K562 (cell line): ENCODE measurements at regions not wholly inside any gene's neighbourhood (a gene's known extent, or its start where the extent isn't known, plus 50 kb on each side); places are given as distances from the start of the nearest gene placed in this dataset.
A peak's percentile ranks its signal among the peaks of the same experiment; 100 is the strongest.

Source experiments
- ATAC-seq: fragments of 200-7000 bp; cut with Tn5 transposase; 3 replicates; pipeline ENCODE4 v1.9.1; 2020; ENCODE audit warnings: moderate library complexity
- BruUV-seq: library from RNA; stranded (reverse); fragments of 400-500 nt; replicated peaks from 2 replicates; lab custom pipeline; 2021; lab: Mats Ljungman, UMichigan
- CTCF ChIA-PET: fragments of 300-600 bp; formaldehyde crosslinking; extraction: SDS; loops from one replicate; lab custom pipeline; 2021; ENCODE audit warnings: low intra/inter-chr PET ratio; lab: Yijun Ruan, JAX
- POLR2A ChIA-PET: fragments of 300-600, 350-650 bp; sonication (Branson Sonifier 250); formaldehyde crosslinking; extraction: SDS; loops from one replicate; lab custom pipeline; 2021; ENCODE audit warnings: antibody characterized with exemption, inconsistent platforms; lab: Yijun Ruan, JAX
- DNase-seq, 4 experiments: peaks; one replicate each; pipeline versions ENCODE4 v3.0.0 to v3.0.0-alpha.2; 2011 to 2018; ENCODE audit warnings: low spot score in 3 of 4, mixed read lengths in 3 of 4; ENCODE audit errors: extremely low read depth in 1 of 4
- FAIRE-seq: peaks from 2 replicates; lab custom pipeline; 2011; peaks lifted over from hg19 to GRCh38; lab: Jason Lieb, UNC
- H2AFZ ChIP-seq: 2 replicates; pipeline ENCODE4 v1.6.0; 2011; ENCODE audit warnings: low read depth, low read length, control low read depth, inconsistent platforms
- H3K27ac ChIP-seq: fragments of 200-600 bp; 3 replicates; pipeline ENCODE4 v1.8.0; 2011; ENCODE audit warnings: low read depth, mild to moderate bottlenecking, control low read depth, inconsistent platforms, low read length, moderate library complexity, mixed read lengths; ENCODE audit errors: extremely low read depth
- H3K27me3 ChIP-seq, 2 experiments: fragments of 300-600 bp in 1 of 2; 2 replicates in 1 of 2; 3 replicates in 1 of 2; pipeline versions ENCODE4 v1.6.0 to v1.8.0; 2011; ENCODE audit warnings: inconsistent platforms in 2 of 2, low read length in 2 of 2, mild to moderate bottlenecking in 1 of 2, mixed read lengths in 1 of 2, moderate library complexity in 1 of 2; ENCODE audit not compliant: control insufficient read depth in 2 of 2, insufficient read depth in 2 of 2
- H3K36me3 ChIP-seq: fragments of 300-600 bp; 3 replicates; pipeline ENCODE4 v1.8.0; 2011; ENCODE audit warnings: mild to moderate bottlenecking, low read length, inconsistent platforms; ENCODE audit not compliant: control insufficient read depth, insufficient read depth
- H3K4me1 ChIP-seq, 2 experiments: fragments of 200-600 bp in 1 of 2; replicated peaks in 1 of 2; 2 replicates in 1 of 2; 3 replicates in 1 of 2; pipeline versions ENCODE4 v1.5.1 to v1.8.0; 2011; ENCODE audit warnings: inconsistent platforms in 2 of 2, low read length in 2 of 2, mild to moderate bottlenecking in 1 of 2, mixed read lengths in 1 of 2, moderate library complexity in 1 of 2; ENCODE audit not compliant: control insufficient read depth in 2 of 2, insufficient read depth in 2 of 2
- H3K4me2 ChIP-seq: 2 replicates; pipeline ENCODE4 v1.6.1; 2011; ENCODE audit warnings: low read length, control low read depth, inconsistent platforms, mixed read lengths; ENCODE audit not compliant: insufficient read depth
- H3K4me3 ChIP-seq: fragments of 200-600 bp; sonication (generic), shearing (Covaris generic); 2 replicates; pipeline ENCODE4 v1.5.1; 2016; ENCODE audit warnings: control low read depth, inconsistent platforms
- H3K79me2 ChIP-seq: fragments of 200-600 bp; 3 replicates; pipeline ENCODE4 v1.8.0; 2011; ENCODE audit warnings: low read length, inconsistent platforms; ENCODE audit not compliant: control insufficient read depth, insufficient read depth
- H3K9ac ChIP-seq, 2 experiments: 2 replicates each; pipeline versions ENCODE4 v1.6.0 to v1.6.1; 2011; ENCODE audit warnings: low read depth in 2 of 2, low read length in 2 of 2, control low read depth in 1 of 2, inconsistent platforms in 1 of 2, mild to moderate bottlenecking in 1 of 2, mixed read lengths in 1 of 2; ENCODE audit not compliant: insufficient read depth in 1 of 2
- H3K9me1 ChIP-seq: one replicate; pipeline ENCODE4 v1.6.0; 2011; ENCODE audit warnings: inconsistent platforms, mild to moderate bottlenecking, low read length, moderate library complexity; ENCODE audit not compliant: control insufficient read depth, insufficient read depth
- H3K9me3 ChIP-seq: replicated peaks from 2 replicates; pipeline ENCODE4 v1.5.1; 2011; ENCODE audit warnings: low read depth, low read length, inconsistent platforms; ENCODE audit not compliant: control insufficient read depth, insufficient read depth
- H4K20me1 ChIP-seq: replicated peaks from 2 replicates; pipeline ENCODE4 v1.6.1; 2011; ENCODE audit warnings: low read length, inconsistent platforms, mixed read lengths; ENCODE audit not compliant: control insufficient read depth, insufficient read depth
- TFAP4 ChIP-seq: sonication (generic); formaldehyde crosslinking; IDR thresholded peaks from 2 replicates; pipeline ENCODE4 v1.8.0; 2022; ENCODE audit warnings: missing genetic modification reagents, mild to moderate bottlenecking, moderate library complexity, borderline replicate concordance
- TFE3 ChIP-seq: fragments of 450-650 bp; formaldehyde crosslinking; IDR thresholded peaks from 2 replicates; pipeline ENCODE4 v1.4.0; 2020; ENCODE audit warnings: mild to moderate bottlenecking, mixed read lengths
- TSC22D4 ChIP-seq: fragments of 450-650 bp; IDR thresholded peaks from 2 replicates; pipeline ENCODE4 v1.6.1; 2016; ENCODE audit warnings: missing genetic modification characterization, missing biosample characterization, control low read depth
- ZNF592 ChIP-seq: fragments of 450-650 bp; IDR thresholded peaks from 2 replicates; pipeline ENCODE4 v1.6.1; 2017; ENCODE audit warnings: antibody characterized with exemption, mild to moderate bottlenecking
- ZNF740 ChIP-seq, 3 experiments: fragments of 200-800 bp in 1 of 3; sonication (Bioruptor generic) in 1 of 3; sonication (generic) in 1 of 3; formaldehyde crosslinking in 1 of 3; IDR thresholded peaks; 2 replicates each; pipeline versions ENCODE4 v1.6.1 to v1.8.0; 2016 to 2022; ENCODE audit warnings: mild to moderate bottlenecking in 2 of 3, missing compliant biosample characterization in 2 of 3, missing genetic modification characterization in 2 of 3, missing genetic modification reagents in 1 of 3
- WGBS: fragments of 100-300 bp; shearing (Covaris generic); methylation state at CpG from one replicate; pipeline ENCODE4 v1.1.6; 2016; ENCODE audit warnings: low coverage, mixed read lengths; ENCODE audit not compliant: insufficient coverage; ENCODE audit errors: missing lambda C conversion rate; 5-methylcytosine and 5-hydroxymethylcytosine counted together
- in situ Hi-C: fragments of 300-500 bp; cut with MboI; formaldehyde crosslinking; loops from 4 replicates; pipeline ENCODE4 v1.15.0; 2018; ENCODE audit warnings: inconsistent platforms, mixed read lengths
- intact Hi-C: fragments of 100-400 bp; cut with micrococcal nuclease; formaldehyde crosslinking; loops from 2 replicates; pipeline ENCODE4 v1.14.2; 2022

GRCh38 chr16:86355531-86355930, 154.8 kb upstream of the FOXF1 start (continued):
- TF ChIP-seq ZNF592 (no peak), ZNF740 (CRISPR knock-in tag; IDR thresholded peaks at IDR 0.05) (no peak), ZNF740 (tag; IDR thresholded peaks at IDR 0.05) (no peak), TFAP4 (no peak)

GRCh38 chr16:86355951-86356350, 154.4 kb upstream of the FOXF1 start:
- no TSS peak for BruUV-seq
- H3K27me3 ChIP-seq: peaks cover 6 to 48% of the 10 kb centered on the region in 2 experiments; a peak in 4 of 5 replicates

More at GRCh38 chr16:86355951-86356350, 154.4 kb upstream of the FOXF1 start:
- H4K20me1 ChIP-seq: 0 out of 2 replicates have a peak, but pooled peaks cover 3% of the 10 kb centered on the region
- H3K9me3 ChIP-seq: no peaks in the 10 kb centered on the region
- TF ChIP-seq TSC22D4 (no peak), TFE3 (CRISPR knock-in tag) (peak; percentile 36; the same call in 1 of the 2 replicates)
- no peaks in the 10 kb centered on the region for H3K9me1 ChIP-seq
- H3K79me2 ChIP-seq: no peaks in the 10 kb centered on the region
- 0% methylated on average over 3 of the region's 3 CpGs for WGBS
- in situ Hi-C loops (no loop called here), intact Hi-C loops (no loop called here)
- no peak overlapping the region for H3K4me2 ChIP-seq
- DNase-seq (no peak), FAIRE-seq (no peak), ATAC-seq (no peak)
- no peak overlapping the region for H3K4me3 ChIP-seq
- no peak overlapping the region for H2AFZ ChIP-seq
- H3K36me3 ChIP-seq: no peaks in the 10 kb centered on the region
- no peak overlapping the region for H3K27ac ChIP-seq
- POLR2A ChIA-PET: interaction anchor here (0.9 kb wide), 1 partner anchor 17 kb away, joined by 3 read pairs; no protein-coding TSS in a partner anchor
- H3K9ac ChIP-seq: no peak overlapping the region
- CTCF ChIA-PET: no interaction called here
- H3K4me1 ChIP-seq: no peaks in the 10 kb centered on the region
